ENCODE measurements at regions not wholly inside any gene's neighbourhood (a gene's known extent, or its start where the extent isn't known, plus 50 kb on each side); places are given as distances from the start of the nearest gene placed in this dataset.

- TF ChIP-seq POLR2A (IDR thresholded peaks at IDR 0.05): no peak
- TF ChIP-seq CTCF (IDR thresholded peaks at IDR 0.05): no peak
Observed at GRCh38 chr22:49134076-49134475, 693.6 kb downstream of the BRD1 start.
